ENCODE measurements at regions not wholly inside any gene's neighbourhood (a gene's known extent, or its start where the extent isn't known, plus 50 kb on each side); places are given as distances from the start of the nearest gene placed in this dataset.
A peak's percentile ranks its signal among the peaks of the same experiment; 100 is the strongest.

DNA sequence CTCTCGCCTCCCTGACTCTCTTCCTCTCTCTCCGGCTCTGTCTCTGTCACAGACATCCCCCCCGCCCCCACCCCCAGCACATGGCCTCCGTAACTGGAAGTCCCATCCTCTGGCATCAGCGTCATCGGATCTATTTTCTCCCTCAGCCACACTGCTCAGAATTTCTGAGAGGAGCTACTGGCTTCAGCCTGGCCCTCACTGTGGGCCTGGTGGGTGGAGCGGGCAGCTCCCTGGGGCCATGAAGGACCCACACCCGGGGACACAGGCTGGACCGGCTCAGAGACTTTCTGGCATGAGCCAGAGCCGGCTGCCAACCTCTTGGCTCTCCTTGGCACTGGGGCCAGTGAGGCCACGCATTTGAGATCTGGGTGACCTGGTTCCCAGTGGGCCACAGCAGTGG, 61.2 kb upstream of the CASZ1 start:
- H3K36me3 ChIP-seq = no peaks in the 10 kb centered on the region
- no peak overlapping the region for H3K4me3 ChIP-seq
- no peak for DNase-seq (ENCODE audit: low read depth in 1 of 2, low spot score in 1 of 2)
- H3K27me3 ChIP-seq = no peaks in the 10 kb centered on the region
- H3K27ac ChIP-seq = no peak overlapping the region
- peaks cover 30% of the 10 kb centered on the region for H3K4me1 ChIP-seq (ENCODE audit: low read depth)
- H3K9me3 ChIP-seq (ENCODE audit: low read depth) = no peaks in the 10 kb centered on the region
- no peak for TF ChIP-seq CTCF (IDR thresholded peaks at IDR 0.05; ENCODE audit: low read depth, low read length)

DNA sequence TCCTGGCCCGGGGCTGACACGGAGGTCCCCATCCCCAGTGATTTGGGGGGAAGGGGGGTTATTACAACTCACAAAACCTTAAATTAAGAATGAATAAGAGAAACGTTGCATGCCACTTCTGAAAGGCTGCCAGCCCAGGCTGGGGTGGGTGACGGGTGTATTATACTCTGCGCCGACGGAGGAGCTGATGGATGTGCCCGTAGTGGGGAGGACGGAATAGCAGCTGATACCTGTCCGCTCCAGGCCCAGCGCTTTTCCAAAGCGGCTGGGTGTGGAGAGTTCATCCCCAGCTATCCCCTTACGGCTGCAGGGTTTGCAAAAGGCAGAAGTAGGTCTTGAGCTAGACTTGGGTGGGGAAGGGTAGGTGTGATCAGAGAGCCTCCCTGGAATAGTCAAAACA, 63.8 kb upstream of the CASZ1 start:
- Histone ChIP-seq H3K27me3 (peaks cover 5% of the 10 kb centered on the region), H3K4me1 (ENCODE audit: low read depth) (peaks cover 53% of the 10 kb centered on the region), H3K36me3 (no peaks in the 10 kb centered on the region), H3K4me3 (no peak overlapping the region), H3K9me3 (ENCODE audit: low read depth) (no peaks in the 10 kb centered on the region), H3K27ac (no peak overlapping the region)
- no peak for DNase-seq (ENCODE audit: low read depth in 1 of 2, low spot score in 1 of 2)
- TF ChIP-seq CTCF (IDR thresholded peaks at IDR 0.05; ENCODE audit: low read depth, low read length) = no peak

- Histone ChIP-seq H3K27ac (no peak overlapping the region), H3K27me3 (peaks cover 10% of the 10 kb centered on the region), H3K9me3 (ENCODE audit: low read depth) (no peaks in the 10 kb centered on the region), H3K4me3 (no peak overlapping the region), H3K4me1 (ENCODE audit: low read depth) (peaks cover 53% of the 10 kb centered on the region), H3K36me3 (no peaks in the 10 kb centered on the region)
- no peak for TF ChIP-seq CTCF (IDR thresholded peaks at IDR 0.05; ENCODE audit: low read depth, low read length)
- no peak for DNase-seq (ENCODE audit: low read depth in 1 of 2, low spot score in 1 of 2)
Measured at GRCh38 chr1:10860682-10861081, 64.2 kb upstream of the CASZ1 start.

DNA sequence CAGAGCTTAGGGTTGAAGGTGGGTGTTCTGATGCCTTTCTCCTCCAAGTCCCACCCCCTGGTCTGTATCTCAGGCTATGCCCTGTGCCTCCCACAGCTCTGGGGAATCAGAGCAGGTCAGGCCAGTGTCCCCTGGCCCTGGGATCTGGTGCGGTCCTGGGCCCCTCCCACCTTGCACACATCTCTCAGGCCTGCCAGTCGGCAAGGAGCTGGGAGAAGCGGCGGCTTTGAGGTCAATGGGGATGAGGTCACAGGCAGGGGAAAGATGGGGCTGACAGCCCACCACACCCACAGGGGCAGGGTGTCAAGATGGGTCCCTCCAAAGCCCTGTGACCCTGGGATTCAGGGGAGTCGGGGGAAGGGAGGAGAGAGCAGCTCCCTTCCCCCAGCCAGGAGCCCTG, 65.4 kb upstream of the CASZ1 start:
- no peak overlapping the region for H3K27ac ChIP-seq
- no peaks in the 10 kb centered on the region for H3K9me3 ChIP-seq (ENCODE audit: low read depth)
- H3K27me3 ChIP-seq = peaks cover 10% of the 10 kb centered on the region
- H3K4me3 ChIP-seq = no peak overlapping the region
- no peak for TF ChIP-seq CTCF (IDR thresholded peaks at IDR 0.05; ENCODE audit: low read depth, low read length)
- DNase-seq (ENCODE audit: low read depth in 1 of 2, low spot score in 1 of 2) = no peak
- peaks cover 54% of the 10 kb centered on the region for H3K4me1 ChIP-seq (ENCODE audit: low read depth)
- H3K36me3 ChIP-seq = no peaks in the 10 kb centered on the region

- Histone ChIP-seq H3K4me3 (no peak overlapping the region), H3K4me1 (ENCODE audit: low read depth) (peaks cover 50% of the 10 kb centered on the region), H3K27ac (peak overlapping the region; percentile 5), H3K9me3 (ENCODE audit: low read depth) (no peaks in the 10 kb centered on the region), H3K36me3 (no peaks in the 10 kb centered on the region), H3K27me3 (peaks cover 10% of the 10 kb centered on the region)
- TF ChIP-seq CTCF (IDR thresholded peaks at IDR 0.05; ENCODE audit: low read depth, low read length) = no peak
- peak in 1 of 2 donors; percentile 40 for DNase-seq (ENCODE audit: low read depth in 1 of 2, low spot score in 1 of 2)
Measured at GRCh38 chr1:10862743-10863335, 66.4 kb upstream of the CASZ1 start.

DNA sequence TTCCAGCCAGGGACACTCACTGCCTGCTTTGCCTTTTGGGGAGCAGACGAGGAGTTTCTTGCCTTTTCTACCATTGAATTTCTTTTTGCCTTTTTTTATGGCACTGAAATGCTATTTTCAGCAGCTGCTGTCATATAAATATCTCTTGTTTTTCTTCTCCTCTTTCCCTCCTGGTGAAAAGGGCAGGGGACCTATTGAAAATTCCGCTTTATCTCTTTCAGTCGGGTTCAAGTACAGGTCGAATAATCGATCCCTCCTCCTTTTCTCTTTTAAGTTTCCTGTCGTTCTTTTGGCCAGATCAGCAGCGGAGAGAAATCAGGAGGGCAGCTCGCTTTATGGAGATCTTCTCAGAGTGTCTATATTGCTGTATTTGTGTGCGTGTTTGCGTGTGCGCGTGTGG, 67.4 kb upstream of the CASZ1 start:
- H3K4me1 ChIP-seq (ENCODE audit: low read depth) = peaks cover 48% of the 10 kb centered on the region

More for the DNA sequence above, 67.4 kb upstream of the CASZ1 start:
- peaks cover 10% of the 10 kb centered on the region for H3K27me3 ChIP-seq
- no peak for TF ChIP-seq CTCF (IDR thresholded peaks at IDR 0.05; ENCODE audit: low read depth, low read length)
- no peak overlapping the region for H3K4me3 ChIP-seq
- no peaks in the 10 kb centered on the region for H3K9me3 ChIP-seq (ENCODE audit: low read depth)
- H3K27ac ChIP-seq = no peak overlapping the region
- H3K36me3 ChIP-seq = no peaks in the 10 kb centered on the region
- DNase-seq (ENCODE audit: low read depth in 1 of 2, low spot score in 1 of 2) = no peak

All from cardiac muscle cell (in vitro differentiated cells and primary cell).